ENCODE measurements at regions not wholly inside any gene's neighbourhood (a gene's known extent, or its start where the extent isn't known, plus 50 kb on each side); places are given as distances from the start of the nearest gene placed in this dataset.

DNA sequence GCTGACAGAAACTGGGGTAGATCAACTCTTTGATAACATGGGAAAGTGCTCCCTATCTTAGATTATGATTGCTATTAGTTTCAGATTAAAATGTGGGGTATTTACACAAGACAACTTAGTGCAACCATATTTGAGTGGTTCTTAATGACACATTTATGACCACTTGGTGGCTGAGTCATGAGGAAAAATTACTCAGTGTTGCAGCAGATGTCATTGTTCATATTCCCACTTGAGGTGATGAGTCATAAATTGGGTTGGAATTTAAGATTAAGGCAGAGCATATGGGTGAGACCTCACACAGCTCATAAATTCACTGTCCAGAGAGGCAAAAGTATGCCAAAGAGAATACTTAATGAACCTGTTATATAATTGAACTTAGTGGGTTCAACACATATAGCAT is 408.3 kb downstream of the DMRT2 start:
- ChIA-PET CTCF (no interaction called here), POLR2A (no interaction called here)
- ATAC-seq (replicated peaks in 1 of 4): no peak

DNA sequence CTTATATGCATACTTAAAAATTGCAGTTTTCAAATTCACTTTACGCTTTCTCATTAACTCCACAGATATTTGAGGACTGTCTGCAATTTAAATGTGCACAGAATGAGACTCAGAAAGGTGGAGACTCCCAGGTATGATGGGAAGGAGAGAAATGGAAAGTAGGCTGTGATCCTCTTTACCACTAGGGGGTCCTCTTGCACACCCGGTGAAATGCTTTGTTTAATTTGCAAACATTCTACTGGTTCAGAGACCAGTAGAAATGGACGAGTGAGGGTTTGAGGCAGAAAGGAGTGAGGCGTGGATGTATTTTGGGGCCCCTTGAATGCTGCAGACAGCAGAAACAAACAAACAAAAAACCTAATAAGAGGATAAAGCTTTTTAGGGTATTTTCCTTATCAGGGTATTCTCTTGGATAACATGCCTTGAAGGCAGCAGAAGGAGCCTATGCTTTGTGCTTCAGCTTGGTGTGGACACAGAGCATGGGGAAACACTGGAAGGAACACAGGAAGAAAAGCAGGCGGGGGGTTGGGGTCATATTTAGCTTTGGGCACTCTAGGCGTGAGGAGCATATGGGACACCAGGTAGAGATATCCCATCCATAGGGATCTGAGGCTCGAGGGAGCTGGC is 410.1 kb downstream of the DMRT2 start:
- no peaks in the 10 kb centered on the region for H3K4me1 ChIP-seq (ENCODE audit: control insufficient read depth in 1 of 2, extremely low read depth in 1 of 2, insufficient read depth in 2 of 2, low read length in 2 of 2)
- WGBS (ENCODE audit: insufficient coverage): 83% methylated on average over 2 of the region's 7 CpGs
- Mint-ChIP-seq H3K27ac (no peak overlapping the region), H3K9me3 (no peaks in the 10 kb centered on the region), H3K36me3 (no peaks in the 10 kb centered on the region), H3K27me3 (peaks cover 0 to 12% of the 10 kb centered on the region in 2 donors), H3K4me3 (no peak overlapping the region), H3K4me1 (no peaks in the 10 kb centered on the region)
- H3K9me3 ChIP-seq: no peaks in the 10 kb centered on the region
- DNase-seq: peak in 1 of 35 experiments; percentile 17
- CTCF ChIA-PET: interaction anchor here in 1 of 2 donors (0.6 kb wide), 1 partner anchor 317 kb away, joined by 3 read pairs; no protein-coding TSS in a partner anchor
- ATAC-seq (replicated peaks in 1 of 4): no peak
- no peaks in the 10 kb centered on the region for H3K36me3 ChIP-seq (ENCODE audit: control insufficient read depth in 2 of 2, extremely low read depth in 1 of 2, insufficient read depth in 1 of 2, low read length in 1 of 2)
- no peak overlapping the region for H3K4me3 ChIP-seq (ENCODE audit: control insufficient read depth in 1 of 2, extremely low read depth in 1 of 2, low read length in 1 of 2)
- no peaks in the 10 kb centered on the region for H3K27me3 ChIP-seq (replicated peaks in 1 of 2; ENCODE audit: control insufficient read depth in 2 of 2, extremely low read depth in 1 of 2, insufficient read depth in 2 of 2, low read length in 1 of 2)
- no peak overlapping the region for H3K27ac ChIP-seq (ENCODE audit: low read length)
- POLR2A ChIA-PET: no interaction called here

More for the DNA sequence above, 408.3 kb downstream of the DMRT2 start:
- Mint-ChIP-seq H3K9me3 (no peaks in the 10 kb centered on the region), H3K36me3 (no peaks in the 10 kb centered on the region), H3K27ac (no peak overlapping the region), H3K4me1 (no peaks in the 10 kb centered on the region), H3K27me3 (peaks cover 0 to 20% of the 10 kb centered on the region in 2 donors), H3K4me3 (no peak overlapping the region)
- H3K9me3 ChIP-seq: no peaks in the 10 kb centered on the region
- H3K27ac ChIP-seq (ENCODE audit: low read length): no peak overlapping the region
- no peak for DNase-seq
- H3K4me3 ChIP-seq (ENCODE audit: control insufficient read depth in 1 of 2, extremely low read depth in 1 of 2, low read length in 1 of 2): no peak overlapping the region
- H3K36me3 ChIP-seq (ENCODE audit: control insufficient read depth in 2 of 2, extremely low read depth in 1 of 2, insufficient read depth in 1 of 2, low read length in 1 of 2): no peaks in the 10 kb centered on the region
- no peaks in the 10 kb centered on the region for H3K4me1 ChIP-seq (ENCODE audit: control insufficient read depth in 1 of 2, extremely low read depth in 1 of 2, insufficient read depth in 2 of 2, low read length in 2 of 2)
- H3K27me3 ChIP-seq (replicated peaks in 1 of 2; ENCODE audit: control insufficient read depth in 2 of 2, extremely low read depth in 1 of 2, insufficient read depth in 2 of 2, low read length in 1 of 2): no peaks in the 10 kb centered on the region

DNA sequence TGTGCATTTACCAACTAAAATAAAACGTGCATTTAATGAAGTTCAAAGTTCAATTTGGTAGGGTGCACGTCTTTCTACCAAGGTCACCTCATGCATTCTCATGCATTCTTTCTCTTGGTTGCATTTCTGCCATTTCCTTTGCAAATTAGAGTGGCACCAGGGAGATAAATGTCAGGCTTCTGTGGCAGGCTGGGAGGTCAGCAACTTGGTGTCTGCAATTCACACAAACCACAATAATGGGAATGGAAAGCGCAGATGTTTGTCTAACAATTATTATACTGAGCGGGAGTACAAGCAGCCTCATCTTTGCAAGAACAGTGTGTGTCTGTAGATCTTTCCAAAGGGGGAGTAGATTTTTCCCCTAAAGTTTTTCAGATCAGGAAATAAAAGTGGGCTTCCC is 411.7 kb downstream of the DMRT2 start:
- H3K4me3 Mint-ChIP-seq: no peak overlapping the region
- H3K36me3 ChIP-seq (ENCODE audit: control insufficient read depth in 2 of 2, extremely low read depth in 1 of 2, insufficient read depth in 1 of 2, low read length in 1 of 2): no peaks in the 10 kb centered on the region
- H3K27me3 Mint-ChIP-seq: peaks cover 0 to 4% of the 10 kb centered on the region in 2 donors
- H3K27ac Mint-ChIP-seq: no peak overlapping the region
- no peaks in the 10 kb centered on the region for H3K4me1 Mint-ChIP-seq
- no peaks in the 10 kb centered on the region for H3K9me3 Mint-ChIP-seq
- POLR2A ChIA-PET: no interaction called here
- CTCF ChIA-PET: no interaction called here
- H3K4me3 ChIP-seq (ENCODE audit: control insufficient read depth in 1 of 2, extremely low read depth in 1 of 2, low read length in 1 of 2): no peak overlapping the region
- no peaks in the 10 kb centered on the region for H3K9me3 ChIP-seq
- WGBS (ENCODE audit: insufficient coverage): no CpG with 5 or more reads among the region's 4 CpGs
- no peaks in the 10 kb centered on the region for H3K36me3 Mint-ChIP-seq
- H3K27me3 ChIP-seq (replicated peaks in 1 of 2; ENCODE audit: control insufficient read depth in 2 of 2, extremely low read depth in 1 of 2, insufficient read depth in 2 of 2, low read length in 1 of 2): no peaks in the 10 kb centered on the region
- DNase-seq (no peak), ATAC-seq (replicated peaks in 1 of 4) (no peak)
- H3K27ac ChIP-seq (ENCODE audit: low read length): no peak overlapping the region
- H3K4me1 ChIP-seq (ENCODE audit: control insufficient read depth in 1 of 2, extremely low read depth in 1 of 2, insufficient read depth in 2 of 2, low read length in 2 of 2): no peaks in the 10 kb centered on the region

DNA sequence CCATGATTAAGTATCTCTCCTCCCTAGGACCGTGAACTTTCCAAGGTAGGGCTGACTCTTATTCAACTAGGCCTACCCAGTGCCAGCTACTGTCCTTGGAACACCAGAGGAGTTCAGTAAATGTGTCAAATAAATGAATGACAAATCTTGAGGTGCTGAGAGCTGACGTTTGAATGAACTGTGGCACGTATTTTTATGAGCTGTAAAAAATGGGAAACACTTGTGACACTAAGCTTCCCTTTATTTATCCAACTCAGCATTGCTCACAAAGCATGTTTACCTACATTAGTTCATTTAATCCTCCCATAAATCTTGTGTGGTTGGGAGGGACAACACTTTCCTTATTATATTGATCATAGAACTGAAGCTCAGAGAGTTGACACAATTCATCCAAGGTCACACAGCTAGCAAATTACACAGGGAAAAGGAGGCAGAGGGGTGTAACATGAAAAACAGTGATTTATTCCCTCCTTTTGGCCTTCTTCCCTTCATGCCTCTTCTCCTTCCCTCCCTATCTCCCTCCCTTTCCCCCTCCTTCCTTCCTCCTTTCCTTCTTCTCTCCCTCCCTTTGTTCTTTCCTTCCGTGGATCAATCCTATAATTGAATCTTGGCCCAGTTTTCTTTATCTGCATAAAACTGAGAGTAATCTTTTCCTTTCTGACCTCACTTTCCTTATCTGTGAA is 412.6 kb downstream of the DMRT2 start:
- no peaks in the 10 kb centered on the region for H3K27me3 ChIP-seq (replicated peaks in 1 of 2; ENCODE audit: control insufficient read depth in 2 of 2, extremely low read depth in 1 of 2, insufficient read depth in 2 of 2, low read length in 1 of 2)
- ATAC-seq (replicated peaks in 1 of 4) (no peak), DNase-seq (no peak)
- H3K36me3 ChIP-seq (ENCODE audit: control insufficient read depth in 2 of 2, extremely low read depth in 1 of 2, insufficient read depth in 1 of 2, low read length in 1 of 2): no peaks in the 10 kb centered on the region
- POLR2A ChIA-PET: no interaction called here
- CTCF ChIA-PET: no interaction called here
- H3K4me1 ChIP-seq (ENCODE audit: control insufficient read depth in 1 of 2, extremely low read depth in 1 of 2, insufficient read depth in 2 of 2, low read length in 2 of 2): no peaks in the 10 kb centered on the region
- Mint-ChIP-seq H3K36me3 (no peaks in the 10 kb centered on the region), H3K4me3 (no peak overlapping the region), H3K27me3 (no peaks in the 10 kb centered on the region), H3K27ac (no peak overlapping the region), H3K9me3 (no peaks in the 10 kb centered on the region), H3K4me1 (no peaks in the 10 kb centered on the region)
- H3K27ac ChIP-seq (ENCODE audit: low read length): no peak overlapping the region
- no CpG with 5 or more reads among the region's 4 CpGs for WGBS (ENCODE audit: insufficient coverage)
- H3K4me3 ChIP-seq (ENCODE audit: control insufficient read depth in 1 of 2, extremely low read depth in 1 of 2, low read length in 1 of 2): no peak overlapping the region
- H3K9me3 ChIP-seq: no peaks in the 10 kb centered on the region

DNA sequence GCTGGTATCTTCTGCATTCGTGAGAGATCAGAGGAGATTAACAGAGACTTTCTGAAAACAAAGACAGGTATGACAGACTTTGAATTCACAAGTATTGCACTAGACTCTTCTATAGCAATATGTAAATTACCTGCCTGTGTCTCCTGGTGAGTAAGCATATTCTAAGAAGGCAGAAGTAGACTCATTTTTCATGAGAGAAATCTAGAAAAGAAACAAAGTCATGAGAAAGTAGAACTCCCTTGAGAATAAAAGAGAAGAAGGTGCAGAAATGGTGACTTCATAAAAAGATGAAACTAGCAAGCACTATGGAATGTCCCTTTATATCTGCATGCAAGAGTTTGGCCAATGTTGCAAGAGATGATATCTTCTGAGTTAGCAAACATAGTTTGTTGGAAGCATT is 419.8 kb downstream of the DMRT2 start:
- ATAC-seq (replicated peaks in 1 of 4) (no peak), DNase-seq (no peak)
- CTCF ChIA-PET: no interaction called here
- no peaks in the 10 kb centered on the region for H3K27me3 Mint-ChIP-seq
- no peaks in the 10 kb centered on the region for H3K4me1 Mint-ChIP-seq
- no peak overlapping the region for H3K4me3 Mint-ChIP-seq
- H3K27ac Mint-ChIP-seq: no peak overlapping the region
- H3K36me3 ChIP-seq (ENCODE audit: control insufficient read depth in 2 of 2, extremely low read depth in 1 of 2, insufficient read depth in 1 of 2, low read length in 1 of 2): no peaks in the 10 kb centered on the region
- no CpG with 5 or more reads among the region's 1 CpG for WGBS (ENCODE audit: insufficient coverage)
- H3K4me3 ChIP-seq (ENCODE audit: control insufficient read depth in 1 of 2, extremely low read depth in 1 of 2, low read length in 1 of 2): no peak overlapping the region
- no peaks in the 10 kb centered on the region for H3K27me3 ChIP-seq (replicated peaks in 1 of 2; ENCODE audit: control insufficient read depth in 2 of 2, extremely low read depth in 1 of 2, insufficient read depth in 2 of 2, low read length in 1 of 2)
- no peaks in the 10 kb centered on the region for H3K4me1 ChIP-seq (ENCODE audit: control insufficient read depth in 1 of 2, extremely low read depth in 1 of 2, insufficient read depth in 2 of 2, low read length in 2 of 2)
- H3K9me3 Mint-ChIP-seq: no peaks in the 10 kb centered on the region
- H3K9me3 ChIP-seq: no peaks in the 10 kb centered on the region
- POLR2A ChIA-PET: no interaction called here
- H3K27ac ChIP-seq (ENCODE audit: low read length): no peak overlapping the region
- H3K36me3 Mint-ChIP-seq: no peaks in the 10 kb centered on the region

DNA sequence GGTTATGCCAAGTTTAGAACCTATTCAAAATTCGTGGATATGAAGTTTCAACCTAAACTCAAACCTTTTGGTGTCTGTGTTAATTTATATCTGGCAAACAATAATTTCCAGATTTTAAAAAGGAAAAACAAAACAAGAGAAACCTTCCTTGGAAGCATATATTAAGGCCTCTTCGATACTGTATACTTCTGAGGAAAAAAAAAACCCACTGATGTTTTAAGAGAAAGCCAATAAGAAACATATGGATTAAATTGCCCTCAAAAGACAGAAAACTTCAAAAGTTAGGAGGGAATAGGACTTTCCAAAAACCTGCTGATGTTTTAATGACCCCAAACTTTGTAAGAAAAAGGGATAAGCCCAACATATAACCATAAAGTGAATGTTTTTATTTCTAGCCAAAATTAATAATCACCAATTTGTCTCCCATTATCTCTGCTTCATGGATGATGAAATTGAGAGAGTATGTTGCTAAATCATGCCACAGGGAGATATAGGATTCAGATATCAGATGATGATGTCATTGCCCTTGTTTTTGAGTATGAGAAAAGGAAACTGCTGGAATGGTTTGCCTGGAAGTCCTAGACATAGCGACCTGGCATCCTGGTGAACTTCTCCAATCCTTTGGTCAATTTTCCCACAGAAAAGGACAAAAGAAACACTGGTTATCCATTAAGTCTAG is 423.9 kb downstream of the DMRT2 start:
- no peak overlapping the region for H3K27ac ChIP-seq (ENCODE audit: low read length)
- no peaks in the 10 kb centered on the region for H3K9me3 ChIP-seq
- no peaks in the 10 kb centered on the region for H3K27me3 ChIP-seq (replicated peaks in 1 of 2; ENCODE audit: control insufficient read depth in 2 of 2, extremely low read depth in 1 of 2, insufficient read depth in 2 of 2, low read length in 1 of 2)
- DNase-seq: no peak
- Mint-ChIP-seq H3K27me3 (peaks cover 0 to 4% of the 10 kb centered on the region in 2 donors), H3K4me3 (no peak overlapping the region), H3K27ac (no peak overlapping the region), H3K4me1 (no peaks in the 10 kb centered on the region), H3K9me3 (peaks cover 0 to 4% (median 0%) of the 10 kb centered on the region in 3 donors), H3K36me3 (no peaks in the 10 kb centered on the region)
- H3K4me1 ChIP-seq (ENCODE audit: control insufficient read depth in 1 of 2, extremely low read depth in 1 of 2, insufficient read depth in 2 of 2, low read length in 2 of 2): no peaks in the 10 kb centered on the region
- ATAC-seq (replicated peaks in 1 of 4): no peak
- ChIA-PET CTCF (interaction anchor here in 1 of 2 donors (1.0 kb wide), 1 partner anchor 13 kb away, joined by 3 read pairs; no protein-coding TSS in a partner anchor), POLR2A (no interaction called here)
- no peaks in the 10 kb centered on the region for H3K36me3 ChIP-seq (ENCODE audit: control insufficient read depth in 2 of 2, extremely low read depth in 1 of 2, insufficient read depth in 1 of 2, low read length in 1 of 2)
- H3K4me3 ChIP-seq (ENCODE audit: control insufficient read depth in 1 of 2, extremely low read depth in 1 of 2, low read length in 1 of 2): no peak overlapping the region
- no CpG with 5 or more reads among the region's 3 CpGs for WGBS (ENCODE audit: insufficient coverage)

Measured in T-cell (primary cell).